Fibroblast of pulmonary artery (primary cell): ENCODE measurements at regions not wholly inside any gene's neighbourhood (a gene's known extent, or its start where the extent isn't known, plus 50 kb on each side); places are given as distances from the start of the nearest gene placed in this dataset.

Source experiments
- DNase-seq: peaks from one replicate; pipeline ENCODE4 v3.0.0-alpha.2; 2010; ENCODE audit warnings: low read depth
- H3K4me3 ChIP-seq: replicated peaks from 2 replicates; pipeline ENCODE4 v1.5.1; 2011; ENCODE audit warnings: low read depth, mild to moderate bottlenecking, control low read depth, low read length, moderate library complexity
- TF ChIP-seq, protein P1 (sequence below): IDR thresholded peaks from 2 replicates; pipeline ENCODE4 v1.5.1; 2011; ENCODE audit warnings: mild to moderate bottlenecking, control low read depth, low read length, inconsistent platforms; ENCODE audit errors: missing control alignments

DNA sequence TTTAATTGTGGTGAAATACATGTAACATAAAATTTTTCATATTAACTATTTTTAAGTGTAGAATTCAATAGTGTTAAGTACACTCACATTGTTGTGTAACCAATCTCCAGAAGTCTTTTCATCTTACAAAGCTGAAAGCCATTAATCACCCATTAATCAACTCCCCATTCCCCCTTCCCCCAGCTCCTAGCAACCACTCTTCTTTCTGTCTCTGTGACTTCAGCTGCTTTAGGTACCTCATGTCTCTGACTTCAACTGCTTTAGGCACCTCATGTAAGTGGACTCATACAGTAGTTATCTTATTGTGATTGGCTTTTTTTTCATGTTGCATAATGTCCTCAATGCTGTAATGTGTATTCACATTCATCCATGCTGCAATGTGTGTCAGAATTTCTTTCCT lies 150.8 kb upstream of the NTM start:
- no peak overlapping the region for H3K4me3 ChIP-seq
- TF ChIP-seq, protein P1, sequence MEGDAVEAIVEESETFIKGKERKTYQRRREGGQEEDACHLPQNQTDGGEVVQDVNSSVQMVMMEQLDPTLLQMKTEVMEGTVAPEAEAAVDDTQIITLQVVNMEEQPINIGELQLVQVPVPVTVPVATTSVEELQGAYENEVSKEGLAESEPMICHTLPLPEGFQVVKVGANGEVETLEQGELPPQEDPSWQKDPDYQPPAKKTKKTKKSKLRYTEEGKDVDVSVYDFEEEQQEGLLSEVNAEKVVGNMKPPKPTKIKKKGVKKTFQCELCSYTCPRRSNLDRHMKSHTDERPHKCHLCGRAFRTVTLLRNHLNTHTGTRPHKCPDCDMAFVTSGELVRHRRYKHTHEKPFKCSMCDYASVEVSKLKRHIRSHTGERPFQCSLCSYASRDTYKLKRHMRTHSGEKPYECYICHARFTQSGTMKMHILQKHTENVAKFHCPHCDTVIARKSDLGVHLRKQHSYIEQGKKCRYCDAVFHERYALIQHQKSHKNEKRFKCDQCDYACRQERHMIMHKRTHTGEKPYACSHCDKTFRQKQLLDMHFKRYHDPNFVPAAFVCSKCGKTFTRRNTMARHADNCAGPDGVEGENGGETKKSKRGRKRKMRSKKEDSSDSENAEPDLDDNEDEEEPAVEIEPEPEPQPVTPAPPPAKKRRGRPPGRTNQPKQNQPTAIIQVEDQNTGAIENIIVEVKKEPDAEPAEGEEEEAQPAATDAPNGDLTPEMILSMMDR = no peak
- DNase-seq = no peak

- no peak overlapping the region for H3K4me3 ChIP-seq
- TF ChIP-seq, protein P1 = no peak
- DNase-seq = no peak
Measured at GRCh38 chr11:131223198-131223991, 147.0 kb upstream of the NTM start.

- TF ChIP-seq, protein P1 = no peak
- DNase-seq = no peak
- no peak overlapping the region for H3K4me3 ChIP-seq
Measured at GRCh38 chr11:131228378-131228777, 142.0 kb upstream of the NTM start.

GRCh38 chr11:131229221-131229620 lies 141.2 kb upstream of the NTM start:
- H3K4me3 ChIP-seq = no peak overlapping the region
- TF ChIP-seq, protein P1 = no peak

DNA sequence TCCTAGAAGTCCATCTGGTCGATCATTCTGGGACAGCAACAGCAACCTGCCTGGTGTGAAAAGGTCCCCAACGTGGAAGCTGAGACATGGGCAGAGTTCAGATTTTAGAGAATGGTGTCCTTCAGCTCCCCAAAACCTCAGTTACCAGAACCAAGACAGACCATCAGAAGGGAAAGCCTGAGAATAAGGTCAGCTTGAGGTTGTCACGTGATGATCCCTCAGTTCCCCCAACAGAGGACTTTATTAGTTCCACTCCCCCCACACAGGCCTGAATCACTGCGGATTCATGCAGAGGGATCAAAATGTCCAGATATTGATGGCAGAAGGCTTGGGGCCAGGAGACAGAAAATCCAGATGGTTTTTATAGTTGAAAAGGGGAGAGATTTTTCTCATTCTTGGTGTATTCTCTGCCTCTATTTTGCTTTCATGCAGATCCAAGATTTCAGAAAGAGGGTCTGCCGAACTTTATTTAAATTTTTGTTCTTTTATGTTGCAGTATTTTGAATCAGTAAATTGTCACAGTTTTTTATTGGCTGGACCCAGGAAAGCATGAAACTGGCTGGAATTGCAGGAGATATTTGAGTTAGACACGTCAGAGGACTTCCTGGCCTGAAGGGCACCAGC lies 139.0 kb upstream of the NTM start:
- H3K4me3 ChIP-seq = no peak overlapping the region
- TF ChIP-seq, protein P1 = no peak
- no peak for DNase-seq

More at GRCh38 chr11:131229221-131229620, 141.2 kb upstream of the NTM start:
- DNase-seq = no peak

DNA sequence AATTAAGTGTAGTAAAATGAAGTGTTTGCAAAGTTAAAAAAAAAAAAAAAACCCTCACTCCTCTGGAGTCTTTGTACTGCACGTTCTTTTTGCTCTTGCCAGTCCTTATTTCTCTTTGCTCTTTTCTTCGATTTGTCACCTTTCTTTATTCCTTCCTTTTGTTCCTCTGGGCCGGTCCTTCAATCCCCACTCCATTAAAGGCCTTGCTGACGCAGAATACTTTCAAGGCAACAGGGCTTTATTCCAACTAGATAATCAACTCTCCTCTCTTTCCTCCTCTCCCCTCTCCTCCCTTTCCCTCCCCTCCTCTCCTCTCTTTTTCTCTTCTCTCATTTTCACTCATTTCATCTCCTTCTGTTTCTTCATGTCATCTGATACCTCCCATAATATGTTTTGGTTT lies 138.2 kb upstream of the NTM start:
- no peak for DNase-seq
- TF ChIP-seq, protein P1 = no peak
- H3K4me3 ChIP-seq = no peak overlapping the region
